Panc1 (cell line): ENCODE measurements at regions not wholly inside any gene's neighbourhood (a gene's known extent, or its start where the extent isn't known, plus 50 kb on each side); places are given as distances from the start of the nearest gene placed in this dataset.

Experiments
- ATAC-seq: fragments of 200-7000 bp; cut with Tn5 transposase; 2 replicates; pipeline ENCODE4 v1.9.1; 2020; ENCODE audit warnings: mild to moderate bottlenecking, moderate library complexity
- BruUV-seq: library from RNA; stranded (reverse); fragments of 400-500 nt; replicated peaks from 2 replicates; lab custom pipeline; 2021; lab: Mats Ljungman, UMichigan
- CTCF ChIA-PET: fragments of 300-600 bp; sonication (Branson Sonifier 250); formaldehyde crosslinking; loops from one replicate; lab custom pipeline; 2022; ENCODE audit warnings: antibody characterized with exemption; lab: Charles Lee
- POLR2A ChIA-PET: fragments of 300-600 bp; sonication (Branson Sonifier 250); formaldehyde crosslinking; loops from one replicate; lab custom pipeline; 2022; ENCODE audit warnings: antibody characterized with exemption; lab: Charles Lee
- DNase-seq: peaks from one replicate; pipeline ENCODE4 v3.0.0-alpha.2; 2010; ENCODE audit warnings: low read depth, low spot score
- H3K27ac ChIP-seq: 2 replicates; pipeline ENCODE4 v1.5.1; 2011; ENCODE audit warnings: mild to moderate bottlenecking, low read length, inconsistent platforms
- H3K27me3 ChIP-seq: fragments of 200-500 bp; sonication (Bioruptor generic); 2 replicates; pipeline ENCODE4 v1.6.0; 2014; ENCODE audit warnings: low read length, inconsistent platforms; ENCODE audit not compliant: control insufficient read depth, insufficient read depth
- H3K36me3 ChIP-seq: fragments of 200-500 bp; sonication (Bioruptor generic); 2 replicates; pipeline ENCODE4 v1.5.1; 2014; ENCODE audit warnings: inconsistent platforms, mild to moderate bottlenecking, low read length, moderate library complexity; ENCODE audit not compliant: control insufficient read depth, insufficient read depth
- H3K4me1 ChIP-seq: 2 replicates; pipeline ENCODE4 v1.5.1; 2011; ENCODE audit warnings: inconsistent platforms, mild to moderate bottlenecking, low read length, moderate library complexity; ENCODE audit not compliant: control insufficient read depth, insufficient read depth
- H3K4me3 ChIP-seq, 2 experiments: 2 replicates each; pipeline ENCODE4 v1.5.1; 2011 to 2012; ENCODE audit warnings: low read depth in 2 of 2, low read length in 2 of 2, mild to moderate bottlenecking in 2 of 2, inconsistent platforms in 1 of 2, moderate library complexity in 1 of 2
- H3K9me3 ChIP-seq: fragments of 200-500 bp; sonication (Bioruptor generic); 2 replicates; pipeline ENCODE4 v1.5.1; 2014; ENCODE audit warnings: low read depth, mild to moderate bottlenecking, inconsistent platforms, low read length, moderate library complexity; ENCODE audit not compliant: control insufficient read depth, insufficient read depth
- POLR2AphosphoS5 ChIP-seq: IDR thresholded peaks from 2 replicates; pipeline ENCODE4 v1.6.1; 2012; ENCODE audit warnings: mild to moderate bottlenecking, low read depth, low read length, moderate library complexity
- SIN3A ChIP-seq: IDR thresholded peaks from 2 replicates; pipeline ENCODE4 v1.6.1; 2012; ENCODE audit warnings: low read depth, mild to moderate bottlenecking, low read length, moderate library complexity, borderline replicate concordance; ENCODE audit not compliant: insufficient read depth
- TCF7L2 ChIP-seq: IDR thresholded peaks from 2 replicates; pipeline ENCODE4 v1.6.1; 2011; ENCODE audit warnings: mild to moderate bottlenecking, low read depth, low read length, inconsistent platforms
- in situ Hi-C: cut with HindIII; loops from 2 replicates; pipeline ENCODE4 v1.10.0; 2016; ENCODE audit warnings: low sequenced_read_pairs, low pct_unique_long_range_greater_than_20kb
- intact Hi-C: fragments of 100-400 bp; cut with micrococcal nuclease; formaldehyde crosslinking; loops from one replicate; pipeline ENCODE4 v1.10.0; 2022; ENCODE audit not compliant: unreplicated experiment
- TF ChIP-seq, protein P1 (sequence below), 2 experiments: IDR thresholded peaks; 2 replicates each; pipeline ENCODE4 v1.6.1; 2011 to 2012; ENCODE audit warnings: low read depth in 2 of 2, control low read depth in 1 of 2, low read length in 1 of 2, mild to moderate bottlenecking in 1 of 2, moderate library complexity in 1 of 2; ENCODE audit not compliant: insufficient read depth in 1 of 2
- TF ChIP-seq, protein P2 (sequence below): fragments of 450-650 bp; IDR thresholded peaks from 2 replicates; pipeline ENCODE4 v1.5.1; 2017; ENCODE audit warnings: mild to moderate bottlenecking

DNA sequence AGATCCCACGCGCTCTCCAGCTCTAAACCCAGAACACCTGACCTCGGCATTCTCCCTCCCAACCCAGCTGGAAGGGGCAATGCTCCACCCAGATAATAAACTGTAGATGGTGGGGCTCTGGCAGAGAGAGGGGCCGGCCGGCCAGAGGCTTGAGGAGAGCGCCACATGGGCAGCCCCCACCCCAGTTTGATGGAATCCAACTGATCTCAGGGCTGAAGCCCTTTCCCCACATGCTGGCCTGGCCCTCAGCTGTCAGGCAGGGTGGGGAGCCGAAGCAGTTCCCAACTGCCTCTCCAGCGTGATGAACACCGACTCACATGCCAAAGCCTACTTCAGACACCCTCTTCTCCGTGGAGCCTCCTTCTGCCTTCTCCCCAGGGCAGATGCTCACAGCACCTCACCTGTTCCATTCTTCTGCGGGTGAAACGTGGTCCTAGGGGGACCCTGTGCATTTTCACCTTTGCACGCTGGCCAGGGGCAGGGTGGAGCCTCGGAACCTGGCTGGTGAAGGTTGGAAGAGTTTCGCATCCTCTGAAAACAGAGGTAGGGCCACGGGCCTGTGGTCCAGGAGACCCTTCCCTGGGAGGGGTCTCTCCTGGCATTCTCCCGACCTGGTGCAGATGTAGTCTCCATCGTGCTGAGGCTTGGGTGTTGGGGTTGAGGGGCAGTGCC lies 65.7 kb upstream of the ZNF469 start:
- TF ChIP-seq, protein P1, sequence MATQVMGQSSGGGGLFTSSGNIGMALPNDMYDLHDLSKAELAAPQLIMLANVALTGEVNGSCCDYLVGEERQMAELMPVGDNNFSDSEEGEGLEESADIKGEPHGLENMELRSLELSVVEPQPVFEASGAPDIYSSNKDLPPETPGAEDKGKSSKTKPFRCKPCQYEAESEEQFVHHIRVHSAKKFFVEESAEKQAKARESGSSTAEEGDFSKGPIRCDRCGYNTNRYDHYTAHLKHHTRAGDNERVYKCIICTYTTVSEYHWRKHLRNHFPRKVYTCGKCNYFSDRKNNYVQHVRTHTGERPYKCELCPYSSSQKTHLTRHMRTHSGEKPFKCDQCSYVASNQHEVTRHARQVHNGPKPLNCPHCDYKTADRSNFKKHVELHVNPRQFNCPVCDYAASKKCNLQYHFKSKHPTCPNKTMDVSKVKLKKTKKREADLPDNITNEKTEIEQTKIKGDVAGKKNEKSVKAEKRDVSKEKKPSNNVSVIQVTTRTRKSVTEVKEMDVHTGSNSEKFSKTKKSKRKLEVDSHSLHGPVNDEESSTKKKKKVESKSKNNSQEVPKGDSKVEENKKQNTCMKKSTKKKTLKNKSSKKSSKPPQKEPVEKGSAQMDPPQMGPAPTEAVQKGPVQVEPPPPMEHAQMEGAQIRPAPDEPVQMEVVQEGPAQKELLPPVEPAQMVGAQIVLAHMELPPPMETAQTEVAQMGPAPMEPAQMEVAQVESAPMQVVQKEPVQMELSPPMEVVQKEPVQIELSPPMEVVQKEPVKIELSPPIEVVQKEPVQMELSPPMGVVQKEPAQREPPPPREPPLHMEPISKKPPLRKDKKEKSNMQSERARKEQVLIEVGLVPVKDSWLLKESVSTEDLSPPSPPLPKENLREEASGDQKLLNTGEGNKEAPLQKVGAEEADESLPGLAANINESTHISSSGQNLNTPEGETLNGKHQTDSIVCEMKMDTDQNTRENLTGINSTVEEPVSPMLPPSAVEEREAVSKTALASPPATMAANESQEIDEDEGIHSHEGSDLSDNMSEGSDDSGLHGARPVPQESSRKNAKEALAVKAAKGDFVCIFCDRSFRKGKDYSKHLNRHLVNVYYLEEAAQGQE (IDR thresholded peaks at IDR 0.05; ENCODE audit: insufficient read depth in 1 of 2, low read depth in 2 of 2, low read length in 1 of 2): no peak
- TF ChIP-seq, protein P2, sequence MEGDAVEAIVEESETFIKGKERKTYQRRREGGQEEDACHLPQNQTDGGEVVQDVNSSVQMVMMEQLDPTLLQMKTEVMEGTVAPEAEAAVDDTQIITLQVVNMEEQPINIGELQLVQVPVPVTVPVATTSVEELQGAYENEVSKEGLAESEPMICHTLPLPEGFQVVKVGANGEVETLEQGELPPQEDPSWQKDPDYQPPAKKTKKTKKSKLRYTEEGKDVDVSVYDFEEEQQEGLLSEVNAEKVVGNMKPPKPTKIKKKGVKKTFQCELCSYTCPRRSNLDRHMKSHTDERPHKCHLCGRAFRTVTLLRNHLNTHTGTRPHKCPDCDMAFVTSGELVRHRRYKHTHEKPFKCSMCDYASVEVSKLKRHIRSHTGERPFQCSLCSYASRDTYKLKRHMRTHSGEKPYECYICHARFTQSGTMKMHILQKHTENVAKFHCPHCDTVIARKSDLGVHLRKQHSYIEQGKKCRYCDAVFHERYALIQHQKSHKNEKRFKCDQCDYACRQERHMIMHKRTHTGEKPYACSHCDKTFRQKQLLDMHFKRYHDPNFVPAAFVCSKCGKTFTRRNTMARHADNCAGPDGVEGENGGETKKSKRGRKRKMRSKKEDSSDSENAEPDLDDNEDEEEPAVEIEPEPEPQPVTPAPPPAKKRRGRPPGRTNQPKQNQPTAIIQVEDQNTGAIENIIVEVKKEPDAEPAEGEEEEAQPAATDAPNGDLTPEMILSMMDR: no peak
- no TSS peak for BruUV-seq
- Histone ChIP-seq H3K9me3 (no peaks in the 10 kb centered on the region), H3K27ac (no peak overlapping the region), H3K27me3 (no peaks in the 10 kb centered on the region), H3K4me1 (no peaks in the 10 kb centered on the region), H3K4me3 (no peak overlapping the region), H3K36me3 (no peaks in the 10 kb centered on the region)
- intact Hi-C loops: no loop called here
- in situ Hi-C loops: no loop called here
- ChIA-PET POLR2A (no interaction called here), CTCF (no interaction called here)
- DNase-seq (no peak), ATAC-seq (no peak)

DNA sequence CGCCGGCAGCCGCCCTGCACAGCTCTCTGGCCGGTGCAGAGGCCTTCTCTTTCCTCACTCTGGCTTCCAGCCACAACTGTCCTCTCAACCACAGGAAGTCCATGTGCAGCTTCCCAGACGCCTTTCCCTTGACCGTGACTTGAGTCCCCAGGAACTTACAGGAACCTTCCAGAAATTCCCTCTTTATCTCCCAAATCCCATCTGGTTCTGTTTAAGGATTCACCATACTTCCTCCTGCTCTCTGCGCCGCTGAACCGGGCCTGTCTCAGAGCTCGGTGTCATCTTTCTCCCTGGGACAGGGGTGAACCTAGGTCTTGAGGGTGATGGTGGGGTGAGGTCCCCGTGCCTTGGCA lies 65.2 kb upstream of the ZNF469 start:
- TF ChIP-seq SIN3A (no peak), TCF7L2 (no peak), POLR2AphosphoS5 (no peak)
- TF ChIP-seq, protein P2: no peak
- TF ChIP-seq, protein P1 (IDR thresholded peaks at IDR 0.05; ENCODE audit: insufficient read depth in 1 of 2, low read depth in 2 of 2, low read length in 1 of 2): no peak
- intact Hi-C loops: no loop called here
- POLR2A ChIA-PET: no interaction called here

More for the DNA sequence above, 65.2 kb upstream of the ZNF469 start:
- no peak overlapping the region for H3K27ac ChIP-seq
- in situ Hi-C loops: no loop called here
- ATAC-seq (no peak), DNase-seq (no peak)
- H3K27me3 ChIP-seq: no peaks in the 10 kb centered on the region
- no TSS peak for BruUV-seq
- no peaks in the 10 kb centered on the region for H3K4me1 ChIP-seq
- H3K4me3 ChIP-seq: no peak overlapping the region
- H3K9me3 ChIP-seq: no peaks in the 10 kb centered on the region
- CTCF ChIA-PET: no interaction called here
- no peaks in the 10 kb centered on the region for H3K36me3 ChIP-seq
